Neural progenitor cell (in vitro differentiated cells): ENCODE measurements at regions not wholly inside any gene's neighbourhood (a gene's known extent, or its start where the extent isn't known, plus 50 kb on each side); places are given as distances from the start of the nearest gene placed in this dataset.
"Not testable (repeated sequence)": the region's sequence is repeated elsewhere in the genome, so short reads cannot be mapped to it uniquely, and the experiment has no call there.

ENCODE experiments used
- CTCF ChIP-seq: fragments of 200-600 bp; sonication (generic); IDR thresholded peaks from 2 replicates; pipeline ENCODE4 v1.5.1; 2017; ENCODE audit warnings: antibody characterized with exemption, mild to moderate bottlenecking
- EZH2phosphoT487 ChIP-seq: fragments of 200-600 bp; sonication (generic); IDR thresholded peaks from 2 replicates; pipeline ENCODE4 v1.6.1; 2017; ENCODE audit warnings: antibody characterized with exemption

GRCh38 chr6:113791225-113791624 is 65.9 kb upstream of the MARCKS start:
- not testable (repeated sequence) for TF ChIP-seq CTCF, EZH2phosphoT487
